ENCODE measurements at regions not wholly inside any gene's neighbourhood (a gene's known extent, or its start where the extent isn't known, plus 50 kb on each side); places are given as distances from the start of the nearest gene placed in this dataset.

DNA sequence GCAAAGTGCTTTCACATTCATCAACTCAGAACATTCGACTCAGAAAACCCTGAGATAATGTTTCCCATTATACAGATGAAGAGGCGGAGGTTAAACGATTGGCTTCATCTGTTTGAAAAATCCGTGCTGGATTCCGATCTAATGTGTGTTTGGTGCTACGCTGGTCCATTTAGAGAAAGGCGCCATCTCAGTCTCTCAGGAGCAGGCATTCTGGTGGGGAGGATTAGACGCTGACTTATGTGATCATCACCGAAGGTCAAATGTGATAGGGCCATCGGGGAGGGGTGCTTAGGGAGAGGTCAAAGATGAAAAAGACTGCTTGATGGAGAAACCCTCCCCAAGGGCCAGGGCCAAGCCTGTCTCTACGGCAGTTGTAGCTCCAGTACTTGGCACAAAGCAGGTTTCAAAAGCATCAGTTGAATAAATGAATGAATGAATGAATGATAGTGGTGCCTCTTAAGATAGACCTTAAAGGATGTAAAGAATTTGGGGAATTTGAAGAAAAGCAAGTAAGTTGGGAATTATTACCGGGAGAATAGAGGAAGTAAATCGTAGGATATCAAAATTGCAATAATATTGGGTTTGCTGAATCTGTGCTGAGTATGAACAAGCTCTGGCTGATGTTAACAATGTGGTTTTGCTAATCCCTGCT lies 160.6 kb upstream of the SHB start:
- no peak overlapping the region for H3K4me3 Mint-ChIP-seq
- no peak overlapping the region for H3K27ac Mint-ChIP-seq
- H3K27me3 Mint-ChIP-seq (ENCODE audit: low read depth): peaks cover 98% of the 10 kb centered on the region
- CTCF ChIA-PET: interaction anchor here (1.0 to 1.5 kb wide), 3 partner anchors 141 to 316 kb away, joined by 3 to 4 read pairs (median 3); no protein-coding TSS in a partner anchor
- TF ChIP-seq, protein P1, sequence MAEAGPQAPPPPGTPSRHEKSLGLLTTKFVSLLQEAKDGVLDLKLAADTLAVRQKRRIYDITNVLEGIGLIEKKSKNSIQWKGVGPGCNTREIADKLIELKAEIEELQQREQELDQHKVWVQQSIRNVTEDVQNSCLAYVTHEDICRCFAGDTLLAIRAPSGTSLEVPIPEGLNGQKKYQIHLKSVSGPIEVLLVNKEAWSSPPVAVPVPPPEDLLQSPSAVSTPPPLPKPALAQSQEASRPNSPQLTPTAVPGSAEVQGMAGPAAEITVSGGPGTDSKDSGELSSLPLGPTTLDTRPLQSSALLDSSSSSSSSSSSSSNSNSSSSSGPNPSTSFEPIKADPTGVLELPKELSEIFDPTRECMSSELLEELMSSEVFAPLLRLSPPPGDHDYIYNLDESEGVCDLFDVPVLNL (CRISPR knock-in tag; IDR thresholded peaks at IDR 0.05; ENCODE audit: borderline replicate concordance, low read depth): no peak
- TF ChIP-seq ZNF396 (CRISPR knock-in tag; IDR thresholded peaks at IDR 0.05; ENCODE audit: borderline replicate concordance) (no peak), SMAD4 (CRISPR knock-in tag; IDR thresholded peaks at IDR 0.05) (no peak), ZBTB21 (CRISPR knock-in tag; IDR thresholded peaks at IDR 0.05; ENCODE audit: borderline replicate concordance) (no peak)
- TF ChIP-seq, protein P2, sequence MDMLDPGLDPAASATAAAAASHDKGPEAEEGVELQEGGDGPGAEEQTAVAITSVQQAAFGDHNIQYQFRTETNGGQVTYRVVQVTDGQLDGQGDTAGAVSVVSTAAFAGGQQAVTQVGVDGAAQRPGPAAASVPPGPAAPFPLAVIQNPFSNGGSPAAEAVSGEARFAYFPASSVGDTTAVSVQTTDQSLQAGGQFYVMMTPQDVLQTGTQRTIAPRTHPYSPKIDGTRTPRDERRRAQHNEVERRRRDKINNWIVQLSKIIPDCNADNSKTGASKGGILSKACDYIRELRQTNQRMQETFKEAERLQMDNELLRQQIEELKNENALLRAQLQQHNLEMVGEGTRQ (CRISPR knock-in tag; IDR thresholded peaks at IDR 0.05): no peak
- ATAC-seq (no peak), DNase-seq (ENCODE audit: low spot score) (no peak)
- no peaks in the 10 kb centered on the region for H3K9me3 Mint-ChIP-seq
- POLR2A ChIA-PET: no interaction called here
- H3K36me3 Mint-ChIP-seq: no peaks in the 10 kb centered on the region
- H3K4me1 Mint-ChIP-seq: peaks cover 29% of the 10 kb centered on the region

DNA sequence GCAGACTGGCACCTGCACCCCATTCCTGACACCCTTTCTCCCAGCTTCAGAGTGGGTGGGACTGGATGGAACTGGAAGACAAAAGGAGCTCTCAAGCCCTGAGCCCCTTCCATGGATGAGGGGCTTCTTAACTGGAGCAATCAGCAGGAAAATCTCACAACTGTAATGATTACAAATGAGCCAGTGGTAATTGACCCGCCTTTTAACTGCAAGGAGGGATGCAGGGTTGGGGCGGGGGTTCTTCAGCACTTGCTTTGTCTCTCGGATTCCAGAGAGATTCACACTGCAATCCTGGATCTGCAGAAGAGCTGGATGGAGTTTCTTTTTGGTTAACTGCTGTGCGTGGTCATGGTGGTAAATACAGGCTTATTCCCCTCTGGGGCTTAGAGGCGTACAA lies 160.1 kb upstream of the SHB start:
- Mint-ChIP-seq H3K4me3 (no peak overlapping the region), H3K9me3 (no peaks in the 10 kb centered on the region), H3K27ac (no peak overlapping the region), H3K4me1 (peaks cover 29% of the 10 kb centered on the region), H3K36me3 (no peaks in the 10 kb centered on the region), H3K27me3 (ENCODE audit: low read depth) (peaks cover 98% of the 10 kb centered on the region)
- DNase-seq (ENCODE audit: low spot score) (no peak), ATAC-seq (no peak)
- TF ChIP-seq RELA (CRISPR knock-in tag; IDR thresholded peaks at IDR 0.05; ENCODE audit: borderline replicate concordance) (no peak), JAZF1 (CRISPR knock-in tag; IDR thresholded peaks at IDR 0.05) (no peak), OVOL2 (CRISPR knock-in tag; IDR thresholded peaks at IDR 0.05; ENCODE audit: borderline replicate concordance) (no peak), SMAD4 (CRISPR knock-in tag; IDR thresholded peaks at IDR 0.05) (no peak), TEAD1 (CRISPR knock-in tag; IDR thresholded peaks at IDR 0.05) (no peak), ZNF138 (CRISPR knock-in tag; conservative IDR thresholded peaks at IDR 0.05) (no peak), GABPB1 (CRISPR knock-in tag; IDR thresholded peaks at IDR 0.05) (no peak), CREM (CRISPR knock-in tag; IDR thresholded peaks at IDR 0.05) (no peak), ETV6 (CRISPR knock-in tag; IDR thresholded peaks at IDR 0.05) (no peak), IRF2 (CRISPR knock-in tag; IDR thresholded peaks at IDR 0.05; ENCODE audit: borderline replicate concordance, low read depth) (no peak), NR2C2 (CRISPR knock-in tag; IDR thresholded peaks at IDR 0.05) (no peak)
- TF ChIP-seq, protein P3, sequence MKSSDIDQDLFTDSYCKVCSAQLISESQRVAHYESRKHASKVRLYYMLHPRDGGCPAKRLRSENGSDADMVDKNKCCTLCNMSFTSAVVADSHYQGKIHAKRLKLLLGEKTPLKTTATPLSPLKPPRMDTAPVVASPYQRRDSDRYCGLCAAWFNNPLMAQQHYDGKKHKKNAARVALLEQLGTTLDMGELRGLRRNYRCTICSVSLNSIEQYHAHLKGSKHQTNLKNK (CRISPR knock-in tag; IDR thresholded peaks at IDR 0.05): no peak
- TF ChIP-seq, protein P4, sequence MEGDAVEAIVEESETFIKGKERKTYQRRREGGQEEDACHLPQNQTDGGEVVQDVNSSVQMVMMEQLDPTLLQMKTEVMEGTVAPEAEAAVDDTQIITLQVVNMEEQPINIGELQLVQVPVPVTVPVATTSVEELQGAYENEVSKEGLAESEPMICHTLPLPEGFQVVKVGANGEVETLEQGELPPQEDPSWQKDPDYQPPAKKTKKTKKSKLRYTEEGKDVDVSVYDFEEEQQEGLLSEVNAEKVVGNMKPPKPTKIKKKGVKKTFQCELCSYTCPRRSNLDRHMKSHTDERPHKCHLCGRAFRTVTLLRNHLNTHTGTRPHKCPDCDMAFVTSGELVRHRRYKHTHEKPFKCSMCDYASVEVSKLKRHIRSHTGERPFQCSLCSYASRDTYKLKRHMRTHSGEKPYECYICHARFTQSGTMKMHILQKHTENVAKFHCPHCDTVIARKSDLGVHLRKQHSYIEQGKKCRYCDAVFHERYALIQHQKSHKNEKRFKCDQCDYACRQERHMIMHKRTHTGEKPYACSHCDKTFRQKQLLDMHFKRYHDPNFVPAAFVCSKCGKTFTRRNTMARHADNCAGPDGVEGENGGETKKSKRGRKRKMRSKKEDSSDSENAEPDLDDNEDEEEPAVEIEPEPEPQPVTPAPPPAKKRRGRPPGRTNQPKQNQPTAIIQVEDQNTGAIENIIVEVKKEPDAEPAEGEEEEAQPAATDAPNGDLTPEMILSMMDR (IDR thresholded peaks at IDR 0.05): no peak
- TF ChIP-seq, protein P5, sequence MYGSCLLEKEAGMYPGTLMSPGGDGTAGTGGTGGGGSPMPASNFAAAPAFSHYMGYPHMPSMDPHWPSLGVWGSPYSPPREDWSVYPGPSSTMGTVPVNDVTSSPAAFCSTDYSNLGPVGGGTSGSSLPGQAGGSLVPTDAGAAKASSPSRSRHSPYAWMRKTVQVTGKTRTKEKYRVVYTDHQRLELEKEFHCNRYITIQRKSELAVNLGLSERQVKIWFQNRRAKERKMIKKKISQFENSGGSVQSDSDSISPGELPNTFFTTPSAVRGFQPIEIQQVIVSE (CRISPR knock-in tag; IDR thresholded peaks at IDR 0.05; ENCODE audit: borderline replicate concordance): no peak
- TF ChIP-seq, protein P6, sequence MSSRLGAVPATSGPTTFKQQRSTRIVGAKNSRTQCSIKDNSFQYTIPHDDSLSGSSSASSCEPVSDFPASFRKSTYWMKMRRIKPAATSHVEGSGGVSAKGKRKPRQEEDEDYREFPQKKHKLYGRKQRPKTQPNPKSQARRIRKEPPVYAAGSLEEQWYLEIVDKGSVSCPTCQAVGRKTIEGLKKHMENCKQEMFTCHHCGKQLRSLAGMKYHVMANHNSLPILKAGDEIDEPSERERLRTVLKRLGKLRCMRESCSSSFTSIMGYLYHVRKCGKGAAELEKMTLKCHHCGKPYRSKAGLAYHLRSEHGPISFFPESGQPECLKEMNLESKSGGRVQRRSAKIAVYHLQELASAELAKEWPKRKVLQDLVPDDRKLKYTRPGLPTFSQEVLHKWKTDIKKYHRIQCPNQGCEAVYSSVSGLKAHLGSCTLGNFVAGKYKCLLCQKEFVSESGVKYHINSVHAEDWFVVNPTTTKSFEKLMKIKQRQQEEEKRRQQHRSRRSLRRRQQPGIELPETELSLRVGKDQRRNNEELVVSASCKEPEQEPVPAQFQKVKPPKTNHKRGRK (CRISPR knock-in tag; IDR thresholded peaks at IDR 0.05; ENCODE audit: borderline replicate concordance): no peak
- TF ChIP-seq, protein P7, sequence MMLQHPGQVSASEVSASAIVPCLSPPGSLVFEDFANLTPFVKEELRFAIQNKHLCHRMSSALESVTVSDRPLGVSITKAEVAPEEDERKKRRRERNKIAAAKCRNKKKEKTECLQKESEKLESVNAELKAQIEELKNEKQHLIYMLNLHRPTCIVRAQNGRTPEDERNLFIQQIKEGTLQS (CRISPR knock-in tag; conservative IDR thresholded peaks at IDR 0.05): no peak
- TF ChIP-seq, protein P8, sequence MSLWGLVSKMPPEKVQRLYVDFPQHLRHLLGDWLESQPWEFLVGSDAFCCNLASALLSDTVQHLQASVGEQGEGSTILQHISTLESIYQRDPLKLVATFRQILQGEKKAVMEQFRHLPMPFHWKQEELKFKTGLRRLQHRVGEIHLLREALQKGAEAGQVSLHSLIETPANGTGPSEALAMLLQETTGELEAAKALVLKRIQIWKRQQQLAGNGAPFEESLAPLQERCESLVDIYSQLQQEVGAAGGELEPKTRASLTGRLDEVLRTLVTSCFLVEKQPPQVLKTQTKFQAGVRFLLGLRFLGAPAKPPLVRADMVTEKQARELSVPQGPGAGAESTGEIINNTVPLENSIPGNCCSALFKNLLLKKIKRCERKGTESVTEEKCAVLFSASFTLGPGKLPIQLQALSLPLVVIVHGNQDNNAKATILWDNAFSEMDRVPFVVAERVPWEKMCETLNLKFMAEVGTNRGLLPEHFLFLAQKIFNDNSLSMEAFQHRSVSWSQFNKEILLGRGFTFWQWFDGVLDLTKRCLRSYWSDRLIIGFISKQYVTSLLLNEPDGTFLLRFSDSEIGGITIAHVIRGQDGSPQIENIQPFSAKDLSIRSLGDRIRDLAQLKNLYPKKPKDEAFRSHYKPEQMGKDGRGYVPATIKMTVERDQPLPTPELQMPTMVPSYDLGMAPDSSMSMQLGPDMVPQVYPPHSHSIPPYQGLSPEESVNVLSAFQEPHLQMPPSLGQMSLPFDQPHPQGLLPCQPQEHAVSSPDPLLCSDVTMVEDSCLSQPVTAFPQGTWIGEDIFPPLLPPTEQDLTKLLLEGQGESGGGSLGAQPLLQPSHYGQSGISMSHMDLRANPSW (CRISPR knock-in tag; conservative IDR thresholded peaks at IDR 0.05; ENCODE audit: low read depth): no peak
- TF ChIP-seq, protein P9, sequence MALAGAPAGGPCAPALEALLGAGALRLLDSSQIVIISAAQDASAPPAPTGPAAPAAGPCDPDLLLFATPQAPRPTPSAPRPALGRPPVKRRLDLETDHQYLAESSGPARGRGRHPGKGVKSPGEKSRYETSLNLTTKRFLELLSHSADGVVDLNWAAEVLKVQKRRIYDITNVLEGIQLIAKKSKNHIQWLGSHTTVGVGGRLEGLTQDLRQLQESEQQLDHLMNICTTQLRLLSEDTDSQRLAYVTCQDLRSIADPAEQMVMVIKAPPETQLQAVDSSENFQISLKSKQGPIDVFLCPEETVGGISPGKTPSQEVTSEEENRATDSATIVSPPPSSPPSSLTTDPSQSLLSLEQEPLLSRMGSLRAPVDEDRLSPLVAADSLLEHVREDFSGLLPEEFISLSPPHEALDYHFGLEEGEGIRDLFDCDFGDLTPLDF (CRISPR knock-in tag; IDR thresholded peaks at IDR 0.05): no peak
- ChIA-PET POLR2A (no interaction called here), CTCF (interaction anchor here (1.0 to 1.5 kb wide), 3 partner anchors 141 to 316 kb away, joined by 3 to 4 read pairs (median 3); no protein-coding TSS in a partner anchor)

All from WTC11 (cell line).